GM21390 (cell line): ENCODE measurements at regions not wholly inside any gene's neighbourhood (a gene's known extent, or its start where the extent isn't known, plus 50 kb on each side); places are given as distances from the start of the nearest gene placed in this dataset.
"Not testable (repeated sequence)": the region's sequence is repeated elsewhere in the genome, so short reads cannot be mapped to it uniquely, and the experiment has no call there.

Experiments
- ATAC-seq: cut with Tn5 transposase; IDR thresholded peaks from one replicate; pipeline ENCODE4 v1.9.1; 2021; ENCODE audit not compliant: unreplicated experiment

DNA sequence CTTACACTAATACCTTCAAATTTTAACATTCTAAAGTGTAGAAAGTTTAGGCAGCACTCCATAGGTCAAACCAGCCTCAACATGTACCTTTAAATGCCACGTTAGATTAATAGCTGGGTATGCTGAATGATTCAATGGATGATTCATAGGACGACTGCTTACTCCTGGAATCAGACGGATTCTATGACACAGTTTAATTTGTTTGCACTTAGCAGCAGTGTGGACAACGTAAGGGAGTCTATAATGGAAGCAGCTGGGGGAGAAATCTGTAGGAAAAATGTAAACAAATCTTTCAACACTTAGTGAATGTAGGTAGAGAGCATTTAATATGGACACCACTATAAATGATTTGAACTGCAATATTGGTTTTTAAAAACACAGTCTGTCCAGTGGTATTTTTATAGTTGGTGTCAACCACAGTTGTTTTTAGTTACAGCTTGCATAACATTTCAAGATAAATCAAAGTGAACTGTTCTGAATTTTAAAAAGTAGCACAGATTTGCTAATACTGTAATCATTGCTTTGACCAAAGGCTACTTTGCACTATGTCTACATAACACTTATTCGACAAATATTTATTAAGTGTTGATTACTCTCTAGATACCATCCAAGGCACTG lies 701.5 kb upstream of the MEF2C start:
- no peak for ATAC-seq

DNA sequence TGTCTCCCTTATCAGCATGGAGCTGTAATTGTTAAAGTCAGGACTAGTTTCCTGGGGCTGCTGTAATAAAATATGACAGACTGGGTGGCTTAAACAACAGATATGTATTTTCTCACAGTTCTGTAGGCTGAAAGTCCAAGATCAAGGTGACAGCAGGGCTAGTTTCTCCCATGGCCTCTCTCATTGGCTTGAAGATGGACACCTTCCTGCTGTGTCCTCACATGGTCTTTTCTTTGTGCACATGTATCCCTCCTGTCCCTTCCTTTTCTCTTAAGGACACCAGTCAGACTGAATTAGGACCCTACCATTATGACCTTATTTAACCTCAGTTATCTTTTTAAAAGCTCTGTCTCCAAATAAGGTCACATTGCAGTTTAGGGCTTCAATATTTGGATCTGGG lies 700.5 kb upstream of the MEF2C start:
- no peak for ATAC-seq

DNA sequence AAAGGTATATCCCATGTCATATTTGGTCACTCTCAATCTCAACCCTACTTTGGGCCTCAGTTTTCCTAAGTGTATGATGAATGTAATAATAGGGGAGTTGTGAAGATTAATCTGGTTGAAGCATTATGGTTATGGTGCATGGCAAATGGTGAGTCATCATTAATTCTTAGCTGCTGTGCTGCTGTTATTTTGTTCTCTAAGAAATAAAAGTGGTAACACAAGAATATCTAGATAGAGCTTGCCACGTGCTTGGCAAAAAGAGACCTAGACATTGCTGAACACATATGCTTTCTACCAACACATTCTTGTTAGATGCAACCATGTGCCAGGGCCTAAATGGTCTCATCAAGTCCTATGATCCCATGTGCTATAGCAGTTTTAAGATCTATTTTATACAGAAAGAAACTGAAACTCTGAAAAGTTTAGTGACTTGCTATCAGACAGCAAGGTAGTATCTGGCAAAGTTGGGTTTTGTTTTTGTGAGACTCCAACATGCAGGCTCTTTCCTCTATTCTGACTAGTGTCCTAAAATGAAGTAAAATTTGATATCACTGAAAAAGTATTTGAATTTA lies 699.9 kb upstream of the MEF2C start:
- ATAC-seq: no peak

DNA sequence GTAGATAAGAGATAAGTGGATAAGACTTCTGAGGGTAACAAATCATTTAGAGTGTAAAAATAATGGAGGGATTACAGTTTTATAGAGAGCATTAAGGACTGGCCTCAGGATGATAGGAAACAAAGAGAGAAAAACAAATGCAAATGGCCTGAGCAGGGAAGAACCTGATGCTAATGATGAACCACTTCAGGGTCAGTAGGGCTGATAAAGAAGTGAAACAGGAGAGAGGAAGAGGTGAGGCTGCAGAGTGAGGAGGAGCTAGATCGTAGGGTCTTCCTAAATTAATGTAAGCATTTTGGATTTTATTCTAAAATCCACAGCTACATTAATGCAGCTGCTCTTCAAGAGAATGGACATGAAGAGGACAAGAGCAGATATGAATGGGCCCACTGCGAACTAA lies 698.0 kb upstream of the MEF2C start:
- no peak for ATAC-seq

DNA sequence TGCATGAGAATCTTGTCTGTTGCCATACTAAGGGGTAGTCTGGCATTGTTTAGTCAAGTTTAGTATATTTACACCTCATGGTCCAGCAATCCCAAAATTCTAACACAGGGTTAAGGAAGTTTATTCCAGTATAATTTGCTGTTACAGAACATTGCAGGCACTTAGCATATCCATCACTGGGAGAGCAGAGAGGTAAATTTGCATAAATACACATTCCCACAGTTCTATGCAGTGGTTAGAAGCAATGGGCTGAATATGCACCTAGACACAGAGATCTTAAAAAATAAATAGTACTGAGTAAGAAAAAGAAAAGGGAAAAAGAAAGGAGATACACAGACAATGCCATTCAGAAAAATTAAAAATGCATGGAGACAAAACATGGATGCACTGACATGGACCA lies 692.3 kb upstream of the MEF2C start:
- no peak for ATAC-seq

DNA sequence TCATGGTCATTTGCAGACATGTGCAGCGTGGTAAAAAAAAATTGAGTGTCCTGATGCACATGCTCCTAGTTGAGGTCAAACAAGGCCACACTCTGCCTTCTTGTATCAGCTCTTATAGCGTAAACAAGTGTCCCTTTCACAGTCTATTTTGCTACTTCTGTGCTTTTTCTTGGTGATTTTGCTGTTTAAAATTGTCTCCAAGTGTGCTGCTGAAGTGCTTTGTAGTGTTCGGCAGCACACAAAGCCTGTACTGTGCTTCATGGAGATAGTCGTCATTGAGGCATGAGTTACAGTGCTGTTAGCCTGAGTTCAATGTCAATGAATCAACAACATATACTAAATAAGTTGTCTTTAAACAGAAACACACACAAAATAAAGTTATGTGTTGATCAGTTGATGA lies 690.4 kb upstream of the MEF2C start:
- no peak for ATAC-seq

DNA sequence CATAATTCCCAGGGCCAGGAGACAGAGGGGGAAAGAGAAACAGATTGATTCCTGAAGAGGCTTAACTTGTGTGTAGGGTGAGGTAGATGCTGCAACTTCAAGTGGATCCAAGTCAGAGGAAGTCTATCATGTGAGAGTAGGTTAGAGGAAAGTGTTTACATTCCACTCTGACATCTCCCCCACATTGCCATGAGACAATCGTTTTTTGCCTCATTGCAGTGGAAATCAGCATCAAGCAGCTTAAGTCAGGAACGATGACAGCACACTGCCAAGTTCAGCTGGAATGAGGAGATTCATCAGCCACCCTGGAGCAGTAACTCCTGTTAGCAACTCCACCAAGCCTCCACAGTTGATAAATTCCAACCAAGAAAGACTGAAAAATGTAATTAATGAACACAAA lies 689.7 kb upstream of the MEF2C start:
- ATAC-seq: no peak

DNA sequence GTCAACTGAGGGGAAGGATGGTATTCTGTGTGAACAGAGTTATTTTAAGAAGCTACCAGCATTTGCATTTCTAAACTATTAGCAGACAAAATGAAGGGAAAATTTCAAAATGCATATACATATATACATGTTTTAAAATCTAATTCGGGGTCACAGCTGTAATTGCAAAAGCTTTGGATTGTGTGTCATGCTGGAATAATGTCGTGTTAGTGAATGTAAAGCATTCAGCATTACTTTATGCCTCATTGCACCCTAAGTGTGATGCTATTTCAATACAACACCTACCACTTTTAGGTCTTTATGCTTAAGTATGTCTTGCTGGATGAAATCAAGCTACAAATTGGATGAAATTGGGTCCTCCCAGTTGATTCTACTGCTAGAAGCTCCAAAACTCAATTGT lies 687.6 kb upstream of the MEF2C start:
- no peak for ATAC-seq

DNA sequence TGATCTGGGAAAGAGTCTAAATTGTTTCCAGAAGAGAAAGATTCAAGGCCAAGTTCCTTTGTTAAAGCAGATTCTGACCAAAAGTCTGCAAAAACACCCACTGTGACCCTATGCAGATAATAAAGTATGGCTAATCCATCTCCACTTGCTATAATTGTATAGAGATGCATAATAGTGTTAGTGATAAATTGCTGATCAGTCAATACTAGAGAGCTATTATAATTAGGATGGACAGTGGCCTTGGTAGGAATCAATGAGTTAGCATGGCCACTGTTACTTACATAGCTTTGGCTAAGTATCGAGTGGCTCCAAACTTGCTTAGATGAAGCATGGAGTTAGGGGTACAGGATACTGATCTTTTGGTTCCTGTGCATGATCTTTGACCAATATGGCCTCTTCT lies 683.4 kb upstream of the MEF2C start:
- no peak for ATAC-seq

DNA sequence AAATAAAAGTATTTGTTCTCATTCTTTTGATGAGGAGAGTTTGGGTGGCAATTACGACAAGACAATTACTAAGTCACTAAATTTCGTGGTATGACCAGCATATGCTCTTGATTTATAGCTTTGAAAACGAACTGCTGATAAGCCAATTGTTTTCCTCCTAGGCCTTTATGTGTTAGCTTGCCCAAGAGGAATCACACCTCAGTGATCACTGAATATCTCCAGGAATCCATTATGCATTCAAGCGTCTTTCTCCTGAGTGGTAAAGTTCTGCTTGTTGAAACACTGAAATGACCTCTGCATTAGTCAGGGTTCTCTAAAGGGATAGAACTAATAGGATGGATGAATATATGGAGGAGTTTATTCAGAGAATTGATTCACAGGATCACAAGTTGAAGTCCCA lies 677.7 kb upstream of the MEF2C start:
- ATAC-seq: no peak

DNA sequence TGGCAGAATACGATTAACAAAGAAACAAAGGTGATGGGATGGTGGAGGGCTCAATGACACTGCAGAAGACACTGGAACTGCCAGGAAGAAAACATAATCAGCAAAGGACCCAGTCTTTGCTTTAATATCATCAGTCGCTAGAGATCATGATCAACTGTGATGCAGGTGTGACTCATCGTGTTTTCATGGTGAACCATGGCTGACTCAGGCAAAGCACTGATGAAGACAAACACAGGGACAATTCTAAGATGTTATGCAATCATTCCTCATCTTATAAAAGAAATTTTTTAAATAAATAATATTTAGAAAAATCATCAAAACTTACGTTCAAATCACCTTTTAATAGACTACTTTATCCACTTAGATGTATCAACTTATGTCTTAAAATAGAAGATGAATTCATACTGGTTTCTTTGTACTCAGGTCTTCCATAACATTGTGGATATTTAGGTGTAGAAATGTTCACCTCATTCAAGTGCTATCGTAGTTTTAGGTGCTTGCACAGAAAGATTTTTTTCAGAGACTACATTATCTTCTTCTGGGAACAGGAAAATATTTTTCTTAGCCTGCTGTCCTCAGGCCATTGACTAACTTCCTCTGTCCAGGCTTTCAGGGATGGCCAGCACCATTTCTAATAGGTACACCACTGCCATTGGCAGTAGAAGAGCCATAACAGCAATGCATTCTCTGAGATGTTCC lies 673.4 kb upstream of the MEF2C start:
- ATAC-seq: no peak

DNA sequence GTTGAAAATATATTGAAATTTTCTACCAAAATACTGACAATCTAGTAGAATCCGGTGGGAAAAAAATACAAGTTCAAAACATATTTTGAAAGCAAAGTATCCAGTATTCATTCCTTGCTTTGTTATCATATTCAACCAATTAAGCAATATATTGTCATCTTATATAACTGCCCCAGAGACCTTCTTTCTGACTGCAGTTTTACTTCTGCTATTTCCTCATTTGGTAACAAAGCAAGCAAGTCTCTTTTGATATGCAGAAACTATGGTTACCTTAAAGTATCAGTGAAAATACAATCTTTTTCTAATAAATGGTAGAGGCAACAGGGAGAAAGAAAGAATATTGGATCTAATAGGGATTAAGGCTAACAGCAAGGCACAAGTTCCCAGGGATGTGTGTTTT lies 663.7 kb upstream of the MEF2C start:
- ATAC-seq: no peak

DNA sequence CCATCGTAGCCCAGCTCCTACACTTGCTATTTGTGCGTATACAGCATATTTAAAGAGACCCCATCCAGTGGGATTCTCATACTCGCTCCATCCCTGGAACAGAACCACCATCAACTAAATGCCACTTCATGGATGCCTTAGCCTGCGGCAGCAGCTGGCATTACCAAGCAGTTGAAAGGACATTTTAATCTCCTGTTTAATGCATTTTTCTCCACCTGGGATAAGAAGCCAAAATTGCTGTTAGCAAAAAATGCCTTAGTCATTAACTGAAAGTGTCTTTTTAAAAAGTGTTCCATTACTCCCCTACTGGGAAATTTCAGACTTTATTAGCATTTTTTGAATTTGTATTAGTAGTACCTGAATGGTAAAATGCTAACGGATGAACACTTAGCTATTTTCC lies 662.6 kb upstream of the MEF2C start:
- no peak for ATAC-seq

DNA sequence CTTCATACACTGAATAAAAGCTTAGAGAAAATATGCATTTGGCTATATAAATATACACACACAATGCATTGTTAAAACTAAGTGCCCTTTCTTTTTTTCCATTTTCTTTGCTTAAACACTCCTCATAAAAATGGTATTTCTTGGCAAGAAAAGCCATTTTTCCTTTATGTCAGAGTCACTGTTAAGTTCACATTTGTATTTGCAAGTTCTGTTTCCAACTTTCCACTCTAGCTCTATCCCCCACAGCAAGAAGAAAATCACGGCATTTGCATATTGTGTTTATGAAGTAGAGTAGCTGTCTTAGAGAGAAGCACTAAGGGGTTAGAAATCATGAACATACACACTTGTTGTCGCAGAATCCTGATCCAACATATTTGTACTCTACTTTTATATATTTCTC lies 662.1 kb upstream of the MEF2C start:
- no peak for ATAC-seq

DNA sequence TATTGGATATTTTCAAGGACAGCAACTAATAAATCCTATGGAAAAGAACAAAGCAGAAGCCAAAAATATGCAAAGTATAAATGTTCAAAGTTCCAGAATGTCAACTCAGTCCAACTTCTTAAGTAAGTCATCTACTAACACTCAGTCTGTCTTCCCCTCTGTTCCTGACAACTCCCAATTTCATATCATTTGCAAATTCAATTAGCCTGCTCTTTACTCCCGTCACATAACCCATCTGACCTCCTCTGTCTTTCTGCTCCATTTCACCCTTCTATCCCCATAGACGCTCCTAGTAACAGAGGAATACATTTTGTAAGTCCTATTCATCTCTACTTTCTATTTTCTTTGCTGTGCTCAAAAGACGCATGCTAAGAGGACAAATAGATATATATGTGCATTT lies 659.8 kb upstream of the MEF2C start:
- no peak for ATAC-seq

DNA sequence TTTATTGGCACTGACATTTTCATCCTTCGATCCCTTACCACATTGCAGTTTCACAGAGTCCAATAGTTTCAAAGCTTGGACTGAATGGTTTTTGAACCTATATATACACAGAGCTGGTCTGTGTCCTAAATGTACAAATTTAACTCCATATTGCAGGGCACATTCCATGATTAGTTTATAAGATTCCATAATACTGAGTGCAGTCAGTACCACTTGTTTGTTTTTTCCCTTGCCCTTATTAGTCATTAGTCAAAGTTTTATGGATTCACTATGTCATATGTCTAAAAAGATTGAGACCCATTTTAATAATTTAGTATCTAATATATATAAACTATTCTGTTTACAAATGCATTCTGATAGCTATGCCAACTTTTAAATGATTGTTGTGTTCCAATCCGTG lies 654.8 kb upstream of the MEF2C start:
- ATAC-seq: no peak

DNA sequence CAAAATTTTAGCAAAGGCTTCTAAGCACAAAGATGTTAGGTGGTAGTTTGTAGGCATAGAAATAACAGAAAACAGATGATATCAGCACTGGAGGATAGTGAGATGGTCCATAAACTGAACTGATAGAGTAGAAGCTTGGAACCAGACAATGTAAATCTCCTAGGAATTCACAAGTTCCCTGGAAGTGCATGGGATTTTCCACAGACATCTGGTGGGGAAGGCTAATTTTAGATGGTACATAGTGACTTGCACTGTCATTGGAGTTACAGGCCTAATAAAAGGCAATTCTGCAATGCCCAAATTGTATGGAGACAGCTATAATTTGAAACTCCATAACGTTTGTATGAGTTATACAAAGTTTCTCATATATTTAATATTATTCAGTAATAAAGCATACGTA lies 653.0 kb upstream of the MEF2C start:
- ATAC-seq: no peak

DNA sequence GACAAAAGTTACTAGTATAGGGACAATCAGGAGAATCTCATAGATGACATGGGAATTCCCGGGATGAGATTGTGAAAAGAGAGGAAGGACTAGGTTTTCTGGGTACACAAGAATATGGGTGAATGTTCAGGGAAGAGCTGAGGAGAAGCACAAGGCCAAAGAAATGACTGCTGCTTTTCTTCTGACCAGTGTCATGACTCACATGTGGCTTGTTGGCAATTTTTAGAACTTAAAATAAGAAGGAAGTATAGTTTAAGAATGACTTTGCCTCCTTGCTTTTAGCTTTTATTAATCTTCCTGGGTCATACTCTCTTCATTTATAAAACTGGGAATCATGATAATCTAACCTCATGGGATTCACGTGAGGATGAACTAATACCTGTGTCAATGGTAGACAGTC lies 652.4 kb upstream of the MEF2C start:
- ATAC-seq: no peak

DNA sequence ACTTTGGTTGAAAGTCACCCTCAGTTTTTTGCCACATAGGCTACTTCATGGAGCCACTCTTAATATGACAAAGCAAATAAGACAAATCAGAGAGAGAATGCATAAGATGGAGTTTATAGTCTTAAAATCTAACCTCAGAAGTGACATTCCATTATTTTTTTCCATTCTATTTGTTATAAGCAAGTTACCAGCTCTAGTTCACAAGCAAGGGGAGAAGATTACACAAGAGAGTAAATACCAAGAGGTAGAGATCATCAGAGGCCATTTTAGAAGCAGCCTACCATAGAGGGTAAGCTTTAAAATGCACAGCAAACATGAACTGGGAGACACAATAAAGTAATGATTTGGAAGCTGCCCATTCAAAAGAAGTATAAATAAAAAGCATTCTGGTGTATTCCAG lies 651.3 kb upstream of the MEF2C start:
- no peak for ATAC-seq

DNA sequence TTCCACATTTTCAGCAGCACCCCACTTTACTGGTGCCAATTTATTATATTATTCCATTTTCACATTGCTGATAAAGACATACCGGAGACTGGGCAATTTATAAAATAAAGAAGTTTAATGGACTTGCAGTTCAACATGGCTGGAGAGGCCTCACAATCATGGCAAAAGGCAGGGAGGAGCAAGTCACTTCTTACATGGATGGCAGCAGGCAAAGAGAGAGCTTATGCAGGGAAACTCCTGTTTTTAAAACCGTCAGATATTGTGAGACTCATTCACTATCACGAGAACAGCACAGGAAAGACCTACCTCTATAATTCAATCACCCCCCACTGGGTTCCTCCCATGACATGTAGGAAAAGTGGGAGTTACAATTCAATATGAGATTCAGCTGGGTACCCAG lies 641.8 kb upstream of the MEF2C start:
- ATAC-seq: no peak

DNA sequence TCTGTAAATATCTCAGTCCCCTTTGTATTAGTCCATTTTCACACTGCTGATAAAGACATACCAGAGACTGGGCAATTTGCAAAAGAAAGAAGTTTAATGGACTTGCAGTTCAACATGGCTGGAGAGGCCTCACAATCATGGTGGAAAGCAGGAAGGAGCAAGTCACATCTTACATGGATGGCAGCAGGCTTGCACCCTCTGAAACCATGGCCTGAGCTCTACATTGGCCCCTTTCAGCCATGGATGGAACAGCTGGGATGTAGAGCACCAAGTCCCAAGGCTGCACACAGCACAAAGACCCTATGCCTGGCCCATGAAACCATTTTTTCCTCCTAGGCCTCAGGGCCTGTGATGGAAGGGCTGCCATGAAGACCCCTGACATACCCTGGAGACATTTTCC lies 640.9 kb upstream of the MEF2C start:
- ATAC-seq: not testable (repeated sequence)

DNA sequence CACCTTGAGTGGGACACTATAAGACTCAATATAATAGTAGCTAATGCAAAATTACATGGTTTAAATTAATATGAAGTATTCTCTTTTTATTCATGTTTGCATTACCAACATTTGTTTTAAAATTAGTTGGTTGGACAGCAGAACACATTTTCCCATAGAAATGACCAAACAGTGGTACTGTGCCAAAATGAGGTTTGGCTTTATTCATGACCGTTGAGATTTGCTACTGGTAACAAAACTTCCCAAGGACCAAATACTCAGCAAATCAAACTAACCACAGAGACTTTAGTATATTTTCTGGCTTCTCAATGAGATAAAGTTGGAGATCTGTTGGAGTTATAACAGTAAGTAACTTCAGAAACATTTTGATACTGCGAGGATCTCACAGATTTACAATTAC lies 637.8 kb upstream of the MEF2C start:
- ATAC-seq: no peak
